B cell (primary cell): ENCODE measurements at regions not wholly inside any gene's neighbourhood (a gene's known extent, or its start where the extent isn't known, plus 50 kb on each side); places are given as distances from the start of the nearest gene placed in this dataset.

ENCODE experiments used
- ATAC-seq: fragments of 200-7000 bp; cut with Tn5 transposase; one replicate; pipeline ENCODE4 v1.10.0; 2021; ENCODE audit warnings: low read depth, mild to moderate bottlenecking, moderate number of reproducible peaks, moderate library complexity
- CTCF ChIA-PET: fragments of 350-600 bp; sonication (Branson Sonifier 250); formaldehyde crosslinking; loops from one replicate; lab custom pipeline; 2021; ENCODE audit warnings: antibody characterized with exemption, inconsistent platforms; lab: Charles Lee
- POLR2A ChIA-PET: fragments of 350-600 bp; sonication (Branson Sonifier 250); formaldehyde crosslinking; loops from one replicate; lab custom pipeline; 2021; ENCODE audit warnings: antibody characterized with exemption; lab: Charles Lee
- DNase-seq: peaks from one replicate; pipeline ENCODE4 v3.0.0; 2013
- H2AFZ ChIP-seq: 2 replicates; pipeline ENCODE4 v1.6.1; 2012; ENCODE audit warnings: mild to moderate bottlenecking, low read depth, low read length; ENCODE audit not compliant: insufficient read depth, poor library complexity, severe bottlenecking
- H3K27ac ChIP-seq, 2 donors: 1 replicate in 1 of 2; 2 replicates in 1 of 2; pipeline ENCODE4 v1.5.1; 2012 to 2013; ENCODE audit warnings: low read length in 2 of 2, mild to moderate bottlenecking in 2 of 2, moderate library complexity in 1 of 2
- H3K27me3 ChIP-seq, 4 experiments: fragments of 200-600 bp in 1 of 4; sonication (generic) in 1 of 4; replicated peaks in 1 of 4; 1 replicate in 2 of 4; 2 replicates in 2 of 4; pipeline versions ENCODE4 v1.6.1 to v1.7.0; 2013 to 2016; ENCODE audit warnings: low read length in 3 of 4, mild to moderate bottlenecking in 2 of 4, mixed read lengths in 1 of 4, moderate library complexity in 1 of 4; ENCODE audit not compliant: insufficient read depth in 4 of 4, control insufficient read depth in 3 of 4; ENCODE audit errors: control extremely low read depth in 1 of 4
- H3K36me3 ChIP-seq, 2 experiments: replicated peaks in 1 of 2; 1 replicate in 1 of 2; 2 replicates in 1 of 2; pipeline versions ENCODE4 v1.6.1 to v1.7.1; 2013; ENCODE audit warnings: low read length in 1 of 2; ENCODE audit not compliant: insufficient read depth in 2 of 2, control insufficient read depth in 1 of 2; ENCODE audit errors: control extremely low read depth in 1 of 2, extremely low read depth in 1 of 2
- H3K4me1 ChIP-seq, 2 donors: fragments of 200-600 bp in 1 of 2; sonication (generic) in 1 of 2; 1 replicate in 1 of 2; 2 replicates in 1 of 2; pipeline versions ENCODE4 v1.5.1 to v1.6.1; 2013 to 2017; ENCODE audit warnings: low read length in 2 of 2; ENCODE audit not compliant: control insufficient read depth in 2 of 2, insufficient read depth in 2 of 2
- H3K4me2 ChIP-seq: replicated peaks from 2 replicates; pipeline ENCODE3; 2012; ENCODE audit warnings: mild to moderate bottlenecking, low read depth, low read length; ENCODE audit not compliant: poor library complexity, severe bottlenecking
- H3K4me3 ChIP-seq, 5 experiments: fragments of 200-600 bp in 1 of 5; sonication (generic) in 1 of 5; 1 replicate in 3 of 5; 2 replicates in 2 of 5; pipeline versions ENCODE4 v1.5.1 to v1.7.0; 2011 to 2016; ENCODE audit warnings: low read length in 4 of 5, mild to moderate bottlenecking in 4 of 5, low read depth in 2 of 5, control low read depth in 1 of 5, moderate library complexity in 1 of 5; ENCODE audit not compliant: insufficient read depth in 1 of 5; ENCODE audit errors: control extremely low read depth in 1 of 5, extremely low read depth in 1 of 5
- H3K79me2 ChIP-seq: fragments of 200-600 bp; sonication (generic); one replicate; pipeline ENCODE4 v1.6.0; 2016; ENCODE audit warnings: low read length; ENCODE audit not compliant: control insufficient read depth, insufficient read depth
- H3K9ac ChIP-seq: fragments of 200-600 bp; sonication (generic); 2 replicates; pipeline ENCODE4 v1.6.1; 2017; ENCODE audit warnings: mild to moderate bottlenecking, low read length, moderate library complexity
- H3K9me3 ChIP-seq, 3 donors: one replicate each; pipeline versions ENCODE4 v1.6.1 to v1.7.1; 2013; ENCODE audit warnings: low read length in 2 of 3; ENCODE audit not compliant: control insufficient read depth in 2 of 3, insufficient read depth in 1 of 3; ENCODE audit errors: control extremely low read depth in 1 of 3
- H4K20me1 ChIP-seq: 2 replicates; pipeline ENCODE4 v1.6.0; 2012; ENCODE audit warnings: mild to moderate bottlenecking, low read length; ENCODE audit not compliant: insufficient read depth, control insufficient read depth, poor library complexity, severe bottlenecking
- H3K27ac Mint-ChIP-seq: one replicate; pipeline ENCODE4 v1.8.0; 2021; ENCODE audit warnings: mixed read lengths
- H3K27me3 Mint-ChIP-seq: one replicate; pipeline ENCODE4 v1.8.0; 2021; ENCODE audit warnings: mixed read lengths
- H3K4me1 Mint-ChIP-seq: one replicate; pipeline ENCODE4 v1.8.0; 2021; ENCODE audit warnings: mixed read lengths
- H3K4me3 Mint-ChIP-seq: one replicate; pipeline ENCODE4 v1.8.0; 2021; ENCODE audit warnings: mixed read lengths
- H3K9me3 Mint-ChIP-seq: one replicate; pipeline ENCODE4 v1.8.0; 2022; ENCODE audit warnings: mixed read lengths; ENCODE audit not compliant: insufficient read depth
- CTCF ChIP-seq: fragments of 200-600 bp; IDR thresholded peaks from one replicate; pipeline ENCODE4 v1.8.0; 2022; ENCODE audit warnings: antibody characterized with exemption, mild to moderate bottlenecking
- EZH2 ChIP-seq: IDR thresholded peaks from 2 replicates; pipeline ENCODE4 v1.6.1; 2012; ENCODE audit warnings: borderline replicate concordance, low read depth, mild to moderate bottlenecking, moderate library complexity, low read length; ENCODE audit not compliant: insufficient read depth, poor library complexity, severe bottlenecking
- WGBS: methylation state at CpG from one replicate; pipeline ENCODE4 v1.1.5; 2013; ENCODE audit warnings: missing lambda C conversion rate; ENCODE audit not compliant: insufficient coverage; 5-methylcytosine and 5-hydroxymethylcytosine counted together
- intact Hi-C: fragments of 100-400 bp; cut with micrococcal nuclease; formaldehyde crosslinking; loops from one replicate; pipeline ENCODE4 v1.10.0; 2022

- CTCF ChIA-PET = no interaction called here
- Histone ChIP-seq H3K79me2 (no peaks in the 10 kb centered on the region), H2AFZ (no peak overlapping the region), H3K9ac (no peak overlapping the region), H3K4me3 (no peak overlapping the region), H4K20me1 (no peaks in the 10 kb centered on the region), H3K27ac (no peak overlapping the region), H3K27me3 (no peaks in the 10 kb centered on the region), H3K4me2 (no peak overlapping the region), H3K36me3 (no peaks in the 10 kb centered on the region), H3K9me3 (peaks cover 0 to 8% (median 2%) of the 10 kb centered on the region in 3 donors), H3K4me1 (no peaks in the 10 kb centered on the region)
- POLR2A ChIA-PET = no interaction called here
- DNase-seq (no peak), ATAC-seq (no peak)
- 100% methylated on average over 1 of the region's 1 CpG for WGBS
- Mint-ChIP-seq H3K4me3 (no peak overlapping the region), H3K27ac (no peak overlapping the region), H3K27me3 (no peaks in the 10 kb centered on the region), H3K4me1 (no peaks in the 10 kb centered on the region), H3K9me3 (no peaks in the 10 kb centered on the region)
- TF ChIP-seq CTCF (no peak), EZH2 (no peak)
- intact Hi-C loops = no loop called here
Measured at GRCh38 chr1:199377211-199377610, 650.3 kb upstream of the NR5A2 start.

- Histone ChIP-seq H3K27ac (no peak overlapping the region), H3K79me2 (no peaks in the 10 kb centered on the region), H4K20me1 (no peaks in the 10 kb centered on the region), H3K4me3 (no peak overlapping the region), H3K27me3 (no peaks in the 10 kb centered on the region), H3K9ac (no peak overlapping the region), H3K4me1 (no peaks in the 10 kb centered on the region), H3K9me3 (peaks cover 0 to 2% (median 0%) of the 10 kb centered on the region in 3 donors), H2AFZ (no peak overlapping the region), H3K36me3 (no peaks in the 10 kb centered on the region), H3K4me2 (no peak overlapping the region)
- POLR2A ChIA-PET = no interaction called here
- TF ChIP-seq EZH2 = no peak
- TF ChIP-seq CTCF = no peak
- Mint-ChIP-seq H3K27me3 (peaks cover 4% of the 10 kb centered on the region), H3K27ac (no peak overlapping the region), H3K4me3 (no peak overlapping the region), H3K9me3 (no peaks in the 10 kb centered on the region), H3K4me1 (no peaks in the 10 kb centered on the region)
- intact Hi-C loops = no loop called here
- DNase-seq = no peak
- CTCF ChIA-PET = no interaction called here
- ATAC-seq = no peak
Measured at GRCh38 chr1:199383793-199384192, 643.7 kb upstream of the NR5A2 start.
